Epidermal melanocyte (primary cell): ENCODE measurements at regions not wholly inside any gene's neighbourhood (a gene's known extent, or its start where the extent isn't known, plus 50 kb on each side); places are given as distances from the start of the nearest gene placed in this dataset.
"Not testable (repeated sequence)": the region's sequence is repeated elsewhere in the genome, so short reads cannot be mapped to it uniquely, and the experiment has no call there.

Experiments
- DNase-seq: peaks from one replicate; pipeline ENCODE4 v3.0.0; 2011; ENCODE audit warnings: low spot score; ENCODE audit not compliant: insufficient read length

DNA sequence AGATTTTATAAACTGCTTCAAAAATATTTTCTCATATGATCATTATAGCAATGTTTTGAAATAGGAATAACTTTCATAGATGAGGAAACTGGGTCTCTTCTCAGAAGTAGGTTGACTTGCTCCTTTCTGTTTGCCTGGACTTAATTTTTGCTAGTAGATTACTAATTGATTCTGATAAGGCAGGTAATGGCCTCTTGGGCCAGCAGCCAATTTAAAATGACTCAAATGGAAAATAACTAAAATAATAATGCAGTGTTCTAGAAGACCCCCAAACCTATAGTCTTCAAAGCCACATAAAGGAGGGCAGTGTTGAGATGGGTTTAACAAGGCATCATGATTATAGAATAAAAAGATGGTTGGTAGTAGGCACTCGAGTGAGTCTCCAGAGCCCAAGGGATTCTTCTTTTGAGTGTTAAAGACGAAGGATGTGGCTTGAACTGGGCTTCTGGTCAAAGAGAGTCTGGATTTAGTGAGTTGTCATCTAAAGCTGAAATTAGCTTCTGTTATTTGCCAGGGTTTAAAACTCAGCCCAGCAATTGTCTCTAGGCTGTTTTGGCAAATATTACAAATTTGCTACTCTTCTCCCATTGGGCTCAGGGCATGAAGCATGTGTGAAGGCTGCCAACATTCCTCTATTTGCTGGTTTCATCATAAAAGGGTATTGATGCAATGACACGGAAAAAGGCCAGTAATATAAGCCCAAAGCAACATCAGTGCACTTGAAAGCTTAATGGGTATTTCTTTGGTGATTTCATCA, 297.1 kb upstream of the MEIS2 start:
- no peak for DNase-seq

DNA sequence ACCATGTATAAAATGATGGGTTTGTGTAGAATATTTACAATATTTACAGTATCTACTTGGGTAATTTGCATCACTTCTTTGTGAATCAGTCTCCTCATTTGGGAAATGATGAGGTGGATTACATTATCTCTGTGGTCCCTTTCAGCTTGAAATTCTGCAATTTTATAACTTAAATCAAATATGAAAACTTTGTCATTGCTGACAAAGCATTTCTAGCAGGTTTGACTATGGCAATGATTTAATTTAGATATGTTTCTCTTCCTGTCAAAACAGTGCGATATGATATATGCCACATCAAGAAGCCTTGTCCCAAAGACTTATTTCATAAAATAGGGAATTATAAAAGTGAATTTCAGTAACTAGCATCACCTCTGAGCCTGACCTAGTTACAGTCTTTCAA, 315.8 kb upstream of the MEIS2 start:
- DNase-seq, result no peak

DNA sequence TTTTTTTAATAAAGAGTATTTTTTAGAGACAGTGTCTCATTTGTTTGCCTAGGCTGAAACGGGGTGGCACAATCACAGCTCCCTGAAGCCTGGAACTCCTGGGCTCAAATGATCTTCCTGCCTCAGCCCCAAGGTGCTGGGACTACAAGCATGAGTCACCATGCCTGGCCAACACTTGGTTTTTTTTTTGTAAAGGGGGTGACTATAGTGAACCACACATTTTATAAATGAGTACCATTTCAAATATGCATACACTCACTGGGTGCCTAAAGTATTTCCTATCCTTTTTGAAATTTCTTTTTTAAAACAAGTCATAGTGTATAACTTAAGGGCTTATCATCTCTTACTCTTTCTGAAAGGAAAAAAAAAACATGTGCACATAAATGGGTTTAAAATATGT, 325.2 kb upstream of the MEIS2 start:
- DNase-seq, result no peak

DNA sequence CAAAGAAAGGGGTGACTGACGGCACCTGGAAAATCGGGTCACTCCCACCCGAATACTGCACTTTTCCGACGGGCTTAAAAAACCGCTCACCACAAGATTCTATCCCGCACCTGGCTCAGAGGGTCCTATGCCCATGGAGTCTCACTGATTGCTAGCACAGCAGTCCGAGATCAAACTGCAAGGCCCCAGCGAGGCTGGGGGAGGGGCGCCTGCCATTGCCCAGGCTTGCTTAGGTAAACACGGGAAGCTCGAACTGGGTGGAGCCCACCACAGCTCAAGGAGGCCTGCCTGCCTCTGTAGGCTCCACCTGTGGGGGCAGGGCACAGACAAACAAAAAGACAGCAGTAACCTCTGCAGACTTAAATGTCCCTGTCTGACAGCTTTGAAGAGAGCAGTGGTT, 327.0 kb upstream of the MEIS2 start:
- DNase-seq, result not testable (repeated sequence)

DNA sequence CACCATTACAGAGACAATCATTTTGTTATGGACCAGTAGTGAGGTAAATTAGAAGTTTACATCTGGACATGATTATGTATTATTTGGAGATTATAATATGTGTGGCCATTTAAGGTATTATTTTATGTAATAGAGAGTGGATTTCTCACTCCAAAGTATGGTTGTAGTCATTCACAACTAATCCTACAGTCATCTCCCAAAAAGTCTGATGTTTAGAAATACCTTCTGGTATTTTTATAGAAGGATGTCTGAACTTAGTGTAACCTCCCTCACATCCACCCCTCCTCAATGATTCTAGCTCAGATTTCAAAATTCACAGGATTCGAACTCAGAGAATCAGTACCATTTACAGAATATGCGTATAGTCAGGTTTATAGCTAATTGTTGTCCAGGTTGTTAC, 346.6 kb upstream of the MEIS2 start:
- no peak for DNase-seq

DNA sequence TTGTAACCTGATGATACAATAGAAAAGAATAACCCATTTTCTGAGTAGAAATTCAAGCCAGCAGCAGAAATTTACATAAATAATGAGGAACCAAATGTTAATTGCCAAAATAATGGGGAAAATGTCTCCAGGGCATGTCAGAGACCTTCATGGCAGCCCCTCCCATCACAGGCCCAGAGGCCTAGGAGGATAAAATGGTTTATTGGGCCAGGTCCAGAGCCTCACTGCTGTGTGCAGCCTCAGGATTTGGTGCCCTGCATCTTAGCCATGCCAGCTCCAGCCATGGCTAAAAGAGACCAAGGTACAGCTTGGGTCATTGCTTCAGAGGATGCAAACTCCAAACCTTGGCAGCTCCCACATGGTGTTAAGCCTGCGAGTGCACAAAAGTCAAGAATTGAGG, 352.1 kb upstream of the MEIS2 start:
- DNase-seq, result no peak

DNA sequence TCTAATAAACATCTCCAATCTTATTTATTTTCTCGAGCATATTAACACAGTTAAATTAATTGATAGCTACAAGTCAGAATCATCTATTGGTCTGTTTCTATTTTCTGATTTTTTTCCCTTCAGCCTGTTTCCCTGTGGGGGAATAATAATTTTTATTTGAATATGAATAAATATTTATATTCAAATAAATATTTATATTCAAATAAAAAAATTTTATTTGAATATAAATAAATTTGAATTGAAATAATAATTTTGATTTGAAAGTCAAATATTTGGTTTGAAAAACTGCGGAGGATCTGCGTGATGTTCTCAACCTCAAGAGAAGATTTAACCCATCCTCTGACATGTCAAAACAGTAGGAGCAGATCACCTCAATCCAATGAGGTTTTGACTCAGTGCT, 380.1 kb upstream of the MEIS2 start:
- no peak for DNase-seq

DNA sequence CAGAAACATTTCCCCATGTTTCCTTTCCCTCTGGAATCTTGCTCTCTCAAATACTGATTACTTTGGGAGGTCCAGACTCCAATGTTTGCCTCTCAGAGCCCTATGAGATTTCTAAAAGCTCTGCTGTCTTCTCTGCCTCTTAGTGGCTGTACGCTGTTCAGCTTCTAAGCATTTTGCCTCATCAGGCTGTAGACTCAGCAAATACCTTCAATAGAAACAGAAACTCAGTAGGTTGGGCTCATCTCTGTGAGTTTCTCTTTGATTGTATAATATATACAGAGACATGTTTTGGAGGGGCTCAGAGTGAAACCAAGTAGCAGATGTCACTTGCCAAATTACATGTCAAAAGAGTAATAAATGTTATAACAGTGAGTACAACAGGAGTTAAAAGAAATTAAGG, 380.8 kb upstream of the MEIS2 start:
- DNase-seq, result no peak

DNA sequence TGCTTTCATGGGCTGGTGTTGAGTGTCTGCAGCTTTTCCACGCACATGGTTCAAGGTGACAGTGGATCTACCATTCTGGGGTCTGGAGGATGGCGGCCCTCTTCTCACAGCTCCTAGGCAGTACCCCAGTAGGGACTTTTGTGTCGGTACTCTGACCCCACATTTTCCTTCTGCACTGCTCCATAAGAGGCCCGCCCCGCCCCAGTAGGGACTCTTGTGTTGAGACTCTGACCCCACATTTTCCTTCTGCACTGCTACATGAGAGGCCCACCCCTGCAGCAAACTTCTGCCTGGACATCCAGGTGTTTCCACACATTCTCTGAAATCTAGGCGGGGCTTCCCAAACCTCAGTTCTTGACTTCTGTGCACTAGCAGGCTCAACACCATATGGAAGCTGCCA, 383.4 kb upstream of the MEIS2 start:
- no peak for DNase-seq

DNA sequence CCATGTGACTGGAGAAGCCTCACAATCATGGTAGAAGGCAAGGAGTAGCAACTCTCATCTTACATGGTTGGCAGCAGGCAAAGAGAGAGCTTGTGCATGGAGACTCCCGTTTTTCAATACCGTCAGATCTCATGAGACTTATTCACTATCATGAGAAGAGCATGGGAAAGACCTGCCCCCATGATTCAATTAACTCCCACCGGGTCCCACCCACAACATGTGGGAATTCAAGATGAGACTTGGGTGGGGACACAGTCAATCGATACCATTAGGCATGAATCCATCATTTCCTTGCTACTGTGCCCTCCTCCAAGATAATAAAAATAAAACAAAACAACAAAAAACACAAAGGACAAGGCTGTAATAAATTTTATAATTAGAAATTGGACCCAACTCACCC, 384.7 kb upstream of the MEIS2 start:
- DNase-seq, result no peak

DNA sequence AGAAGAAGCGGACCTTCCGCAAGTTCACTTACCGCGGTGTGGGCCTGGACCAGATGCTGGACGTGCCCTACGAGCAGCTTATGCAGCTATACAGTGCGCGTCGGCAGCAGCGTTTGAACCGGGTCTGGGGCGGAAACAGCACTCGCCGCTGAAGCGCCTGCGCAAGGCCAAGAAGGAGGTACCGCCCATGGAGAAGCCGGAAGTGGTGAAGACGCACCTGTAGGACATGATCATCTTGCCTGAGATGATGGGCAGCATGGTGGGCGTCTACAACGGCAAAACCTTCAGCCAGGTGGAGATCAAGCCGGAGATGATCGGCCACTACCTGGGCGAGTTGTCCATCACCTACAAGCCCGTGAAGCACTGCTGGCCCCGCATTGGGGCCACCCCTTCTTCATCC, 390.4 kb upstream of the MEIS2 start:
- no peak for DNase-seq

DNA sequence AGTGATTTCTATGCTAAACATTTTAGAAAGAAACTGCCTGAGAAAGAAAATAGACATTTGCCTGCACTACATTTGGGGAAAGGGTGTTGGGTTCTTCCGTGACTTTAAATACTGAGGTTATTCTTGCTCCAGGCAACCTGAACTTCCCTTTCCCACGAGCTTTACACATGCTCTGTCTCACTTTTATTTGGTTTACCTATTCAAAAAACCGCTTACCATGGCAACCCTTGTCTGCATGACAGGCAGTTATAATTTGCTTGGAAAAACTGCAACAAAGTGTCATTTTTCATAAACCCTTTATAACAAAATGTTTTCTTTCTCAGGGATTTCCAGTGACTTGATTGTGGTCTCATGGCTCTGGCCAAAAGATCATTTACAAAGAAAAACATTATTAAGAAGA, 416.3 kb upstream of the MEIS2 start:
- no peak for DNase-seq

DNA sequence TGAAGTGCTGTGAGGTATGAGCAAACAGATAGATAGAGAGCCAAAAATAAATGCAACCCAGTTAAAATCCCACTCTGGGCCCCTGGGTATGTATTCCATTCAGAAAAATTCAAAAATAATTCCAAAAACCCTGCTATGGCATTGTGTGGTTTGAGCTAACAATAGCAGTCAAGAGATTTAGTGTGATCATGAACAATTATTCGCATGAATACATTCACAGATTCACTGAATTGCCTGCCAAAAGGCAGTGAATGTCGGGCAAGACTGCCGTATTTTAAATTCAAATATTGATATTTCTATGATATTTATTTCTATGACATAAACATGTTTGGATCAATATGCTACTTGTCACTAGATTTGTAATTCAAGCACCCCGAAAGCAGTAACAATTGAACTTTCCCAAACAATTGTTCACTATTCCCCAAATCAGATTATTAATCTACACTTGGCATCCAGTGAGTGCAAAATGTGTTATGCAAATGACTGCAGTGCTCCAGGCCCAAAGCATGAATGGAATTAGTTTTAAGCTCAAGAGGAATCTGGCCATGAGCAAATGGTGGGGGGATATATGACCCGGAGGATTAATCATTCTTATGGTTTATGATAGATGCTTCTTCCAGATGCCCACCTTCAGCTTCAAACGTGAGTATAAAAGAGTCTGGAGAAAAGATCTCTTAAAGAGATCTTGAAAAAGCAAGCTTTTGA, 417.0 kb upstream of the MEIS2 start:
- no peak for DNase-seq

DNA sequence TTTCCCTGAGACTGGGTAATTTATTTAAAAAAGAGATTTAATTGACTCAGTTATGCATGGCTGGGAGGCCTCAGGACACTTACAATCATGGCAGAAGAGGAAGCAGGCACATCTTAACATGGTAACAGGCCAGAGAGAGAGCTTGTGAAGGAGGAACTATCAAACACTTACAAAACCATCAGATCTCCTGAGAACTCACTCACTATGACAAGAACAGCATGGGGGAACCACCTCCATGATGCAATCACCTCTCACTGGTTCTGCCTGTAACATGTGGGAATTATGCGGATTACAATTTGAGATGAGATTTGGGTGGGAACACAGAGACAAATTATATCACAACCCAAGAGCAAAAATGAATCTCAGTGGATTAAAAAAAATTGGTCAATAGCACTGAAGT, 416.0 kb upstream of the TMCO5A start:
- DNase-seq, result no peak

DNA sequence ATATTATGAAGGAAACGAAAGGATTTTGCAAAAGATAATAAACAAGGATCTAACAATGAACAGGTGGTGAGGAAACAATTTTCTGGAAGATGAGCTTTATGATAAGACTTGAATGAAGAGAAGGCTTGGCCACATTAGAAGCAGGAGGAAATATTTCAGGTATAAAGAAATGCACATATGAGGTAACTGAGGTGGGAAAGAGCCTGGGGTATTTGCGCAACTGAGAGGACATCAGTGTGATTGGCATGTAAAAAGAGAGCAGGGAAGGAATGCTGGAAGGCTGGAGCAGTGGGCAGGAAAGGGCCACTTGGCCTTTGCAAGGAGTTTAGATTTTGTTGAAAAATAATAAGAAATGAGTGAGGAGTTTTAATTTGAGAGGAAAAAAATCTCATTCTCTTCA, 414.4 kb upstream of the TMCO5A start:
- DNase-seq, result no peak

DNA sequence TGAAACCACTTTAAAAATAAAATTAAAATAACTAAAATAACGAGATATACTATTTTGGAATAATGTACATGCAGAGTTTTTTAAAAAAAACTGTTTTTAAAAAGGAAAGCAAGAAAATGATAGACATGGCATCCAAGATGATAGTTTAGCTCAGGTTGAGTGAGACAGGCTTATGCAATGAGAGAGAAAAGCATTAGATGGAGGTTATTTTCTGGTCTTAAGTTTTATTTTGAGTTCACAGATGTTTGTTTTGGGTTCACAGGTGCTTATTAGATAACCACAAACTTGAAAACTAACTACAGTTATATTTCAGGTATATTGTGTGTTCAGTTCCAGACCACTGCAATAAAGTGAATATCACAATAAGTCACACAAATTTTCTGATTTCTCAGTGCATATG, 413.6 kb upstream of the TMCO5A start:
- no peak for DNase-seq

DNA sequence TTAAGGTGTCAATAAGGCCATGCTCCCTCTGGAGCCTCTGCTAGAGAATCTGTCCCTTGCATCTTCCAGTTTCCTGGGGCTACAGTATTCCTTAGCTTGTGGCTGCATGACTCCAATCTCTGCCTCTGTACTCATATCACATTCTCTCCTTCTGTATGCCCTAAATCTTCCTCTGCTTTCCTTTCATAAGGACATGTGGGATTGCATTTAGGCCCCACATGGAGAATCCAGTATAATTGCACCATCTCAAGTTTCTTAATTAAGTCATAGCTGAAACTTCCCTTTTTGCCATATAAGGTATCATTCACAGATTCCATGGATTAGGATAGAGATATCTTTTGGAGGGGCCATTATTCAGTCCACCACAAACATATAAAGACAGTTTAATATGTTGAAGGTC, 409.8 kb upstream of the TMCO5A start:
- DNase-seq, result no peak

DNA sequence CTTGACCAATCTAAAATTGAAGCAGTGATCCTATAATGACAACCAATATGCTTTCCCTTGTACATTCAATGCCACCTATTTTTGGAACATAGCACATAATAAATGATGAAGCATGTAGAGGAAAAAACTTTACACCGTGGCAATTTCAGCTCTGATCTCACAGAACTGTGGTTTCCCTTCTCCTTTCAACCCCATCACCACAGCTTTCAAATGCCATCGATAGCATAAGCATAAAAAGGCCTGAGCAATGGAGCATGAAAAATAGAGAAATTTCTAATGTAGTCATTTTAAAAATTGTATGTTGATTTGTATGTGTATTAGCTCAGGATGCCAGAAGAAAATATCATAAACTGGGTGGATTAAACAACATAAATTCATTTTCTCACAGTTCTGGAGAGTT, 406.0 kb upstream of the TMCO5A start:
- DNase-seq, result no peak

DNA sequence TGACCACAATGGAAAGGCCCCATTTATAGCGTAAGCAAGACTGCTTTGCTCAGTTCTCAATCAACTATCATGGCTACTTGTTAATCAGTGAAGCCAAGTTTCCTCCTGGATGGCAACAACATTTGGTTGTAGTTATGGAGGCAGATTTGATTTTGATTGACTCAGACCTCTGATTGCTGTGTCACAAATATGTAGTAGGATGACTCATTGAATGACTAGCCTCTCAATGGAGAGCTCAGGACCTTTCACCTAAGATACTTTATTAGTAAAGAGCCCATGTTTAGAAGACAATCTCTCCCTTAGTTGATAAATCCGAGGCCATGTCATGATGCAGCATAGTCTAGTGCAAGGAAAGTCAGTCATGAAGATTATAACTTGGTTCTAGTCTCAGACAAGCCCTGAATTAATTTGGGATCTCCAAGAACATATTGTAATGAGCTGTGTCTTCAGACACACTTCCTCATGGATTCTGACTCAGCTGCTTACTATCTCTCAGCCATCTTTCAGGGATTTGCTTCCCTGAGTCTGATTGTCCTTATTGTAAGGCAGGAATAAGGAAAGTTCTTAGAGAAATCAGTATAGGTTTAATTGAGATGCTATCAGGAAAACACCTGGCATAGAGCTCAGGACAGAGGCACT, 397.4 kb upstream of the TMCO5A start:
- DNase-seq, result no peak

DNA sequence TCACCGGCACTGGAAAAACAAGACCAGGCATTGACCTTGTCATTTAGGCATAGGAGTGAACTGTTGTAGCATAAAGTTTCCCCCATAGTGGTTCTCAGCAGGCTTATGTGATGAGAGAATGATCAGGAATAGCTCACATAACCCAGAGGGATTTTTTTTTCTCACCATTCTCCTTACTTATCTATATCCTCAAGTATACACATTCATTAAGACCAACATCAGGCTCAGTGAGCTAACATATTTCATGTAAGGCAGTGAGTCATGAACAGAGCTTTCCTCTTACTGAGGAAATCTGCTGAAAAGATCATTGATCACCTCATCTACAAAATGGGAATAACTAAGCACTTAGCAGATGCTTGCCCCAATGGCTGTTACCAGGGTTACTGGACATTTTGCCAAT, 396.6 kb upstream of the TMCO5A start:
- DNase-seq, result no peak

DNA sequence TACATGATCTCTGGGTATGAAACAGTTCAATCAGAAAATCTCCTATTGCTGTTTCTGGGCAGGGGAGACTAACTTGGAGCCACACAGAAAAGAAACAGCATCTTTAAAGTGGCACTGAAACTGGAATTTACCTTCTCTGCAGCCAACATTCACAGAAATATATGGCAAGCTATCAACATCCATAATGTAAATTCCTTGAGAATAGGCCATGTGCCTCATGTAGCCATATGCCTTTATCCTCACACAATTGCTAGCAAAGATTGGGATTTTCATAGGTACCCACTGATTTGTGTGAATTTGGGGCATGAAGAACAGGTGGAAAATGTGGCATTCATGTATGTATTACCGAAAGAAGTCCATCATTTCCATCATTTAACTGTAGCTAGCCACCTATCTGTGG, 386.3 kb upstream of the TMCO5A start:
- no peak for DNase-seq

DNA sequence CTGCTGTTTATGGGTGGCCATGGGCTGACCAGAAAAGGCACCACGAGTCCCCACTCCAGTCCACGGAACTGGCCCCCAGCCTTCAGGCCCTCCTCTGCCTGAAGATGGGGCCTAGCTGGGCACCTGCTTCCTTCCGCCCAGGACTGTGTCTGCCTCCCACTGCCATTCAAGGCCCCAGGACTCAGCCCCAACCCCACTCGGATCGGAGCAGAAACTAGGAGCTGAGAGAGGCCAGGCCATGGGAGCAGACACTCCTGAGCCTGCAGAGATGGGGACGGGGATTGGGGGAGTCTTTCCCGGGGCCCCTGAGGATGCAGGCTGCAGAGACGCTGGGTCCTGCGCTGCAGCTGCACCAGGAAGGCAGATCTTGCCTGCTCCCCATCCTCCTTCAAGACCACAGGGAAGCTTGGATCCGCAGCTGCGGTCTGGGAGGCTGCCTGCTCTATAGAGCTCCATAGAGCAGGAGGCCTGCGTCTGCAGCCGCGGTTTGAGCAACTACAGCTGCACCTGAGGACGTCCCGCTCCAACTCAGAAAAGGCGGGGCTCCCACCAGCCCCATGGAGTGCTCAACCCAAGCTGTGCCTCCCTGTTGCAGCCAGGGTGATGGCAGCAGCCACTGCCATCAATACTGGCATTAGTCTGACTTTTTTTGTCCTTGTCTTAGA, 383.9 kb upstream of the TMCO5A start:
- no peak for DNase-seq
